ENCODE measurements at regions not wholly inside any gene's neighbourhood (a gene's known extent, or its start where the extent isn't known, plus 50 kb on each side); places are given as distances from the start of the nearest gene placed in this dataset.

GRCh38 chr5:110087829-110088228 is 398.1 kb downstream of the MAN2A1 start:
- H3K56ac ChIP-seq (ENCODE audit: insufficient read length, low read depth, low read length): no peak overlapping the region
- H4K8ac ChIP-seq (replicated peaks; ENCODE audit: insufficient read length, low read depth, low read length): no peak overlapping the region
- no peak overlapping the region for H3K27ac ChIP-seq (ENCODE audit: insufficient read length, low read depth, low read length)
- H3K79me1 ChIP-seq (ENCODE audit: insufficient read depth, low read depth, low read length, poor library complexity, severe bottlenecking): no peaks in the 10 kb centered on the region
- H3K79me2 ChIP-seq (ENCODE audit: insufficient read depth, low read length): no peaks in the 10 kb centered on the region
- Mint-ChIP-seq H3K4me1 (no peaks in the 10 kb centered on the region), H3K9me3 (no peaks in the 10 kb centered on the region), H3K4me3 (no peak overlapping the region), H3K36me3 (ENCODE audit: insufficient read depth in 1 of 3, low read depth in 3 of 3) (no peaks in the 10 kb centered on the region), H3K27ac (no peak overlapping the region), H3K27me3 (ENCODE audit: low read depth) (no peaks in the 10 kb centered on the region)
- H2AFZ ChIP-seq (ENCODE audit: low read length): no peak overlapping the region
- H2BK5ac ChIP-seq (ENCODE audit: insufficient read length, low read length): no peak overlapping the region
- no peak overlapping the region for H2AK5ac ChIP-seq (ENCODE audit: insufficient read length, low read length)
- DNase-seq: no peak
- no peak overlapping the region for H2BK120ac ChIP-seq (ENCODE audit: low read depth, low read length, poor library complexity, severe bottlenecking)
- no peak overlapping the region for H4K5ac ChIP-seq (ENCODE audit: insufficient read length, low read depth, low read length)
- H3K23me2 ChIP-seq (ENCODE audit: insufficient read length, low read depth, low read length, poor library complexity, severe bottlenecking): no peaks in the 10 kb centered on the region
- no peak overlapping the region for H2BK15ac ChIP-seq (ENCODE audit: low read depth, low read length)
- no peaks in the 10 kb centered on the region for H3K27me3 ChIP-seq (ENCODE audit: insufficient read depth, low read length)
- no peak overlapping the region for H3K4me2 ChIP-seq (ENCODE audit: insufficient read depth, insufficient read length, low read length)
- H4K20me1 ChIP-seq (ENCODE audit: control insufficient read depth, insufficient read depth, insufficient read length): no peaks in the 10 kb centered on the region
- H3K18ac ChIP-seq (ENCODE audit: insufficient read length, low read depth, low read length): no peak overlapping the region
- no peak overlapping the region for H3K9ac ChIP-seq (ENCODE audit: extremely low read depth, insufficient read length, low read length)
- no peak for TF ChIP-seq CTCF (conservative IDR thresholded peaks at IDR 0.05)
- H2BK12ac ChIP-seq (ENCODE audit: insufficient read length, low read depth, low read length): no peak overlapping the region
- H4K91ac ChIP-seq (ENCODE audit: insufficient read length, low read depth, low read length): no peak overlapping the region
- no peak overlapping the region for H3K23ac ChIP-seq (ENCODE audit: insufficient read length, low read depth, low read length)
- H3K14ac ChIP-seq (ENCODE audit: insufficient read depth, low read length): no peak overlapping the region
- no peak overlapping the region for H3T11ph ChIP-seq (ENCODE audit: low read length)
- WGBS (ENCODE audit: extremely low coverage, insufficient read length, low lambda C conversion rate): no CpG with 5 or more reads among the region's 7 CpGs
- H3K4ac ChIP-seq (ENCODE audit: low read depth, low read length): no peak overlapping the region
- H3K4me1 ChIP-seq (ENCODE audit: insufficient read depth, low read length): no peaks in the 10 kb centered on the region
- no peaks in the 10 kb centered on the region for H3K9me3 ChIP-seq (ENCODE audit: control insufficient read depth, low read depth, low read length)
- no peak overlapping the region for H2BK20ac ChIP-seq (ENCODE audit: low read depth, low read length, poor library complexity, severe bottlenecking)

Data from H9 (cell line).